Esophagus squamous epithelium (tissue), 5 donors: ENCODE measurements at regions not wholly inside any gene's neighbourhood (a gene's known extent, or its start where the extent isn't known, plus 50 kb on each side); places are given as distances from the start of the nearest gene placed in this dataset.

Experiments used
- DNase-seq: peaks from one replicate; lab custom pipeline; 2025; lab: John Stamatoyannopoulos, UW
- H3K27ac ChIP-seq, 4 donors: fragments of 200-600 bp; sonication (generic); one replicate each; pipeline ENCODE4 v1.5.1; 2016 to 2019; ENCODE audit warnings: mild to moderate bottlenecking in 1 of 4
- H3K27me3 ChIP-seq, 4 donors: fragments of 200-600 bp; sonication (generic); 1 replicate in 3 of 4; 2 replicates in 1 of 4; pipeline versions ENCODE4 v1.5.1 to v1.6.0; 2017 to 2021; ENCODE audit warnings: antibody characterized with exemption in 1 of 4
- H3K36me3 ChIP-seq, 3 donors: fragments of 200-600 bp; sonication (generic); one replicate each; pipeline ENCODE4 v1.5.1; 2016 to 2019
- H3K4me1 ChIP-seq, 3 donors: fragments of 200-600 bp; sonication (generic); one replicate each; pipeline ENCODE4 v1.5.1; 2017 to 2019
- H3K4me3 ChIP-seq, 4 donors: fragments of 200-600 bp; sonication (generic); 1 replicate in 3 of 4; 2 replicates in 1 of 4; pipeline ENCODE4 v1.5.1; 2016 to 2019; ENCODE audit warnings: mild to moderate bottlenecking in 2 of 4, moderate library complexity in 1 of 4
- H3K9me3 ChIP-seq, 3 donors: fragments of 200-600 bp; sonication (generic); one replicate each; pipeline ENCODE4 v1.5.1; 2016 to 2019
- POLR2A ChIP-seq, 4 donors: fragments of 450-650 bp; IDR thresholded peaks; one replicate each; pipeline ENCODE4 v1.6.1; 2017; ENCODE audit warnings: antibody characterized with exemption in 4 of 4, mild to moderate bottlenecking in 4 of 4, moderate library complexity in 3 of 4
- WGBS, 2 donors: methylation state at CpG; one replicate each; pipeline ENCODE4 v1.1.5; 2018; 5-methylcytosine and 5-hydroxymethylcytosine counted together
- intact Hi-C: fragments of 100-400 bp; cut with DNase I; formaldehyde crosslinking; loops from one replicate; pipeline ENCODE4 v1.15.0; 2022
- TF ChIP-seq, protein P1 (sequence below), 6 experiments: fragments of 450-650 bp in 4 of 6; fragments of 200-600 bp in 2 of 6; sonication (generic) in 2 of 6; IDR thresholded peaks; one replicate each; pipeline ENCODE4 v1.5.1; 2016 to 2019; ENCODE audit warnings: antibody characterized with exemption in 6 of 6, mild to moderate bottlenecking in 4 of 6, moderate library complexity in 4 of 6
- donor health status: DM: yes; HTN: yes; CAD: no.

- intact Hi-C loops: no loop called here
- H3K27me3 ChIP-seq: no peaks in the 10 kb centered on the region
- H3K27ac ChIP-seq: no peak overlapping the region
- no peak for DNase-seq
- no peak for TF ChIP-seq POLR2A (IDR thresholded peaks at IDR 0.05)
- TF ChIP-seq, protein P1, sequence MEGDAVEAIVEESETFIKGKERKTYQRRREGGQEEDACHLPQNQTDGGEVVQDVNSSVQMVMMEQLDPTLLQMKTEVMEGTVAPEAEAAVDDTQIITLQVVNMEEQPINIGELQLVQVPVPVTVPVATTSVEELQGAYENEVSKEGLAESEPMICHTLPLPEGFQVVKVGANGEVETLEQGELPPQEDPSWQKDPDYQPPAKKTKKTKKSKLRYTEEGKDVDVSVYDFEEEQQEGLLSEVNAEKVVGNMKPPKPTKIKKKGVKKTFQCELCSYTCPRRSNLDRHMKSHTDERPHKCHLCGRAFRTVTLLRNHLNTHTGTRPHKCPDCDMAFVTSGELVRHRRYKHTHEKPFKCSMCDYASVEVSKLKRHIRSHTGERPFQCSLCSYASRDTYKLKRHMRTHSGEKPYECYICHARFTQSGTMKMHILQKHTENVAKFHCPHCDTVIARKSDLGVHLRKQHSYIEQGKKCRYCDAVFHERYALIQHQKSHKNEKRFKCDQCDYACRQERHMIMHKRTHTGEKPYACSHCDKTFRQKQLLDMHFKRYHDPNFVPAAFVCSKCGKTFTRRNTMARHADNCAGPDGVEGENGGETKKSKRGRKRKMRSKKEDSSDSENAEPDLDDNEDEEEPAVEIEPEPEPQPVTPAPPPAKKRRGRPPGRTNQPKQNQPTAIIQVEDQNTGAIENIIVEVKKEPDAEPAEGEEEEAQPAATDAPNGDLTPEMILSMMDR (IDR thresholded peaks at IDR 0.05): no peak
- no peak overlapping the region for H3K4me3 ChIP-seq
- no peaks in the 10 kb centered on the region for H3K36me3 ChIP-seq
- no peaks in the 10 kb centered on the region for H3K4me1 ChIP-seq
- no peaks in the 10 kb centered on the region for H3K9me3 ChIP-seq
Measured at GRCh38 chr13:55543053-55543452, 1597.7 kb upstream of the PRR20A start.

DNA sequence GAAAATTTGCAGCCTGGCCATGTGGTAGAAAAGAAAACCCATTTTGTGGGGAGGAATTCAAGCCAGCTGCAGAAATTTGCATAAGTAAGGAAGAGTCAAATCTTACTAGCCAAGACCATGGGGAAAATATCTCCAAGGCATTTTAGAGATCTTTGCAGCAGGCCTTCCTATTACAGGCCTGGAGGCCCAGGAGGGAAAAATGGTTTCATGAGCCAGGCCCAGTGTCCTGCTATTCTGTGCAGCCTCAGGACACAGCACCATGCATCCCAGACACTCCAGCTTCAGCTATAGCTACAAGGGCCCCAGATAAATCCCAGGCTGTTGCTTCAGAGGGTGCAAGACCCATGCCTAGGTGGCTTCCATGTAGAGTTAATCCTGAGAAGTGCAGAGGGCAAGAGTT is 1590.1 kb upstream of the PRR20A start:
- no peak overlapping the region for H3K27ac ChIP-seq
- H3K4me1 ChIP-seq: no peaks in the 10 kb centered on the region
- no peaks in the 10 kb centered on the region for H3K9me3 ChIP-seq
- no peaks in the 10 kb centered on the region for H3K27me3 ChIP-seq
- DNase-seq: no peak
- H3K4me3 ChIP-seq: no peak overlapping the region
- intact Hi-C loops: no loop called here
- no peak for TF ChIP-seq POLR2A (IDR thresholded peaks at IDR 0.05)
- TF ChIP-seq, protein P1 (IDR thresholded peaks at IDR 0.05): no peak
- H3K36me3 ChIP-seq: no peaks in the 10 kb centered on the region

DNA sequence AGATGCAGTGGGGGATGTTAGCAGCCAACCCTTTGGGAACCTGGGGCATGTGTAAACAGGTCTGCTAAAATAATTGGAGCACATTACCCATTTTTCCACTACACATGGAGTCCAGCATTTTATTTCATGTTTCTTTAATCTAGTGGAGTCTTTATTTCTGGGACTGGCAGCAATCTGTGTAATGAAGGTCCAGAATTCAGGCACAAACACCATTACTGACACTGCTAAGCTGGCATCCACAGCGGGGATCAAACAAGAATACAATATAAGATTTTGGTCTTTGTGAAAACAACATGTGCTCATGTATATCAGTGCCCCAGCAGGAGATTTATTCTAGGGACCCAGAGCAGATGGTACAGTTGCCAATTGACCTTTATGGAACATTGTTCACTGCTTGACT is 1587.0 kb upstream of the PRR20A start:
- 53 to 100% methylated on average over 1 of the region's 1 CpG for WGBS, 2 donors
- no peak for TF ChIP-seq POLR2A (IDR thresholded peaks at IDR 0.05)
- Histone ChIP-seq H3K27me3 (no peaks in the 10 kb centered on the region), H3K4me3 (no peak overlapping the region), H3K4me1 (no peaks in the 10 kb centered on the region), H3K27ac (no peak overlapping the region), H3K36me3 (no peaks in the 10 kb centered on the region), H3K9me3 (no peaks in the 10 kb centered on the region)
- intact Hi-C loops: no loop called here
- no peak for DNase-seq

GRCh38 chr13:55554741-55555140 is 1586.0 kb upstream of the PRR20A start:
- Histone ChIP-seq H3K36me3 (no peaks in the 10 kb centered on the region), H3K9me3 (no peaks in the 10 kb centered on the region), H3K4me1 (no peaks in the 10 kb centered on the region), H3K4me3 (no peak overlapping the region), H3K27ac (no peak overlapping the region), H3K27me3 (no peaks in the 10 kb centered on the region)
- TF ChIP-seq POLR2A (IDR thresholded peaks at IDR 0.05): no peak
- TF ChIP-seq, protein P1 (IDR thresholded peaks at IDR 0.05): no peak
- intact Hi-C loops: no loop called here
- 81 to 95% methylated on average over 1 of the region's 1 CpG for WGBS, 2 donors
- no peak for DNase-seq

DNA sequence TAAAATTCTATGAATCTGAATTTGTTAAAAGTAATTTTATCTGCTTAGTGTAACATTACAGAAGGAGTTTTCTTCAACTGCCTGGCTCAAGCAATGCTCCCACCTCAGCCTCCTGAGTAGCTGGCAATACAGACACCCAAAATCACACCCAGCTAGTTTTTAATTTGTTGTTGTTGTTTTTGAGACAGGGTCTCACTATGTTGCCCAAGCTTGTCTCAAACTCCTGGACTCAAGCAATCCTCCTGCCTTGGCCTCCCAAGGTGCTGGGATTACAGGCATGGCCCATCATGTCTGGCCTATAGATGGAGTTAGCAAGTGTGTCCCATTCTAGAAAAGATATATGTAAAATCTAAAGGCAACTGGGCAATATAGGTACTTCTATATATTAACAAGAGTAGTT is 1580.4 kb upstream of the PRR20A start:
- no peaks in the 10 kb centered on the region for H3K4me1 ChIP-seq
- TF ChIP-seq, protein P1 (IDR thresholded peaks at IDR 0.05): no peak
- no peak for TF ChIP-seq POLR2A (IDR thresholded peaks at IDR 0.05)
- no peak for DNase-seq
- H3K27me3 ChIP-seq: no peaks in the 10 kb centered on the region
- H3K27ac ChIP-seq: no peak overlapping the region
- no peak overlapping the region for H3K4me3 ChIP-seq
- H3K36me3 ChIP-seq: no peaks in the 10 kb centered on the region
- no peaks in the 10 kb centered on the region for H3K9me3 ChIP-seq
- intact Hi-C loops: no loop called here

GRCh38 chr13:55563267-55563666 is 1577.5 kb upstream of the PRR20A start:
- H3K9me3 ChIP-seq: no peaks in the 10 kb centered on the region
- H3K4me3 ChIP-seq: no peak overlapping the region
- H3K36me3 ChIP-seq: no peaks in the 10 kb centered on the region
- 64 to 73% methylated on average over 2 of the region's 2 CpGs for WGBS, 2 donors
- DNase-seq: no peak
- intact Hi-C loops: no loop called here
- no peaks in the 10 kb centered on the region for H3K4me1 ChIP-seq
- no peak overlapping the region for H3K27ac ChIP-seq
- no peaks in the 10 kb centered on the region for H3K27me3 ChIP-seq
- TF ChIP-seq, protein P1 (IDR thresholded peaks at IDR 0.05): no peak
- no peak for TF ChIP-seq POLR2A (IDR thresholded peaks at IDR 0.05)
